HG03025 (cell line): ENCODE measurements at regions not wholly inside any gene's neighbourhood (a gene's known extent, or its start where the extent isn't known, plus 50 kb on each side); places are given as distances from the start of the nearest gene placed in this dataset.

Source experiments
- ATAC-seq: cut with Tn5 transposase; IDR thresholded peaks from one replicate; pipeline ENCODE4 v1.9.1; 2021; ENCODE audit warnings: mild to moderate bottlenecking, moderate library complexity; ENCODE audit not compliant: unreplicated experiment, low FRiP score

DNA sequence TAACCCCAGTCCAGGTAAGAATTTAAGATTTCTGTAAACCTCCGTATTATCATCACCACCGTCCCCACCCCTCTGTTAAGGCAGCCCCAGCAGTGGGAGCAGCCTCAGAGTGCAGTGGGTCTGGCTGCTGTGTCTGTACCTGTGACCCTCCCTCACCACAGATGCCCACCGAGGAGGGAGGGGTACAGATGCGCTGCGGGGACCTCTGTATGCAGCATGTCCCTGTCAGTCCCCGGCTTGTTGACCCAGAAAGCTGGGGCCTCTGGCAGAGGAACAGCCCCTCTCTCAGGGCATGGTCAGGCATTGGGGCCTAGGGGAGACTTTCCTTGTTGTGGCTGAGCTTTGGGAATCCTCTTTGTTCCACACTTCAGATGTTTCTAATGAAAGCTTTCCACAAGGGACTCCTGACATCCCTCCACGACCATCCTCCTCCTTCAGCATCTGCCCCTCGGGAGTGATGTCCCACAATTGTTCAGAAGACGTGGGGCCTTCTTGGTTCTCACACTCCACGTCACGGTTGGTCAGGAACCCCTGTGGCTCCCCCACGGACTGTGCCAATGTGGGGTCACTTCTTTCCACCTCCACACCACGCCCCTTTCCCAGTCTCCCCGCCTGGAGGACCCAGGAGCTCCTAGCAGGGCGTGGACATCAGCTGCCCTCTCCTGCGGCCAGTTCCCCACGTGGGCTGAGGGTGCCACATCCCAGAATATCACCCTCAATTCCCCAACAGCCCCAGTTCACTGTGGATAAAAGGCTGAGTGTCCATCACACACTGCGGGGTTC lies 384.2 kb upstream of the MYT1L start:
- ATAC-seq: no peak

DNA sequence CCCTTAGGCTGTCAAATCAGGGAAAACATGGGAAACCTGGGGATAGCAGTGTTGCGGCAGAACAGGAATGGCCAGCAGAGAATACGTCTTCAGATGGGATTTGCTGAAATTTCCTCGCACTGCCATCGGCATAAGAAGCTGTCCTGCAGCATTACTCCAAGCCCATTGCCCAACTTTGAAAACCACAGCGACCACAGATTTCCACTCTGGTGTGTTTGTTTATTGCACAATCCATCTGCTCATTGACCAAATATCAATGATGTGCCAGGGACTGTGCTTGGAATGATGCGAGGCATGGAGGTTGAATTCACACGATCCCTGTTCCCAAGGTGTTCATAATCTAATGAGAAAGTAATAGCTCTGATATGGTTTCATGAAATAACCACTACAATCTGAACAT lies 383.3 kb upstream of the MYT1L start:
- ATAC-seq: no peak

DNA sequence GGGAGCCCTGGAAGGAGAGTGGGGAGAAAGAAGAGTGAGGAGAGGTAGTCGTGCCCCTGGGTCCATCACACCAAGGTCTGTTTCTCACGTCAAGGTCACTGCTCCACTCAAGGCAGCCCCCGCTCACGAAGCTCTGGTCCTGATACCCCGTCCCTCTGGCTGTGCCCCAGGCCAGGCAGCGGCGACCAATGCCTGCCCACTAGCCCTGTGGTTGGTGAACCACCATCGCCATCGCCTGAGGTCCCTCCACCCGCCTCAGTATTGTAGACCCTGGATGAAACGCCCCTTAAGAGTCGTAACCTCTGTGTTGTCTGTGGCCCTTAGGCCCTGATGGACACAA lies 378.3 kb upstream of the MYT1L start:
- ATAC-seq: no peak

DNA sequence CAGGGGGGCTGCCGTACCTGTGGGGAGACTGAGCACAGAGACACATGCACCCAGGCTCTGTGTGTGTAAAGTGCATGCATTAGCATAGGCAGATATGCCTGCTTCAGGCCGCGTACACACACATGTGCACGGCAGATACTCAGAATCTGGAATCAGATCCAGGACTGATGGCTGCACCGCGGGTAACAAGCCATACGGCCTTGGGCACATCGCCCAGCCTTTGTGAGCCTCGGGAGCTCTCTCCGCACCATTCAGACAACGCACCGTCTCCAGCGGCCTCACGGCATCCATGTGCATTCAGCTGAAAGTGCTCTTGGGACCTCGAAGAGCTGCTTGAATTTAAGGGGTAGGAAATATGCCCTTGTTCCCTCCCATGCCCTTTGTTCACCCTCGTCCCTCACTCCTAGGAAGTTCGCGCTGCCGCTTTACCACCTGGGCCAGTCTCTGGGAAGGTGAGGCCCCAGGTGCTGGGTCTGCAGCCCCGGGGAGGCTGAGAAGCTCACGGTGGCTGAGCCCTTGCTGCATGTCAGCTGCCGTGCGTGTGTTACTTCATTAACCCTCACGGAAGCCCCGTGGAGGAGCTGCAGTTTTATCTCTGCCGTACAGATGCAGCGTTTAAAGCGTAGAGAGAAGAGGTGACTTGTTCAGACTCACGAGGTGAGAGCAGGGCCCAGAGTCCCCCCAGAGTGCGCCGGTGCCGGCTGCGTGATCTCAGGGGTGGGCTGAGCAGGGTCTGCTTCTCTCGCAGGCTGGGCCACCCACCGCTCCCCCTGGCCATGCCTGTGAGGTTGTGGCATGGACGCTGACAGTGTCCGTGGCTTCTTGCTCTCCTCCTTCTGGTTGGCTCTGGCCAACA lies 377.7 kb upstream of the MYT1L start:
- no peak for ATAC-seq

DNA sequence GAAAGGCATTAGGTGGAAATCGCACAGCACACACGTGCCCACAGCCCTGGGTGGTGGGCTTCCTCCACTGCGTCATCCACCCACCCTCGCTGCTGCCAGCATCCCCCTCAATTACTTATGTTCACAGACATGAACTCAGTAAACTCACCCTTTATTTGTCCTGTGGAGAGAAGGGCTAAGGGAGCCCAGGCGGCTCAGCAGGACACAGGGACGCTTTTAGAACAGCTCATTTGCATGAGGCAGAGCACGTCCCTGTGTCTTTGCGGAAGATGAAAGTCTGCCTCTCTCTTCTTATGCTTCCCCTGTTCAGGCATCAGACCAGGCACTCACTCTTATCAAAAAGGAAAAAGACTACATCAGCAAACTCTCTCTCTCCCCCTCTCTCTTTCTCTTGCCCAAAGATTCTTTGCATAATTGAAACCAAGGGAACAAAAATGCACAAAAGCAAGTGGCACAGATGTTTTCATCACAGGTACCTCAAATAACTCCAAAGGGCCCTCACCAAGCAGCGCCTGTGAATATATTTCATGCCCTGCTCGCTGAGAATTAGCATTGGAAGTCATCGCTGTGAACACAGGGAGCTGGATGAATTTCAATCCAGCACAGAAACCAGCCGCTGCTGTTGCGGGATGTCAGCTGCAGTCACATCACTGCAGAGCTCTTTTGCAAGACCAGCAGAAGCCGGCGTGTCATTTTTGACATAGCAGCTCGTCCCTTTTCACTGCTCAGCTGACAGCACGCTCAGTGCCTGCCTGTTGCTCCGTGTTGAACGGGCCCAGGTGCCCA lies 376.3 kb upstream of the MYT1L start:
- no peak for ATAC-seq

DNA sequence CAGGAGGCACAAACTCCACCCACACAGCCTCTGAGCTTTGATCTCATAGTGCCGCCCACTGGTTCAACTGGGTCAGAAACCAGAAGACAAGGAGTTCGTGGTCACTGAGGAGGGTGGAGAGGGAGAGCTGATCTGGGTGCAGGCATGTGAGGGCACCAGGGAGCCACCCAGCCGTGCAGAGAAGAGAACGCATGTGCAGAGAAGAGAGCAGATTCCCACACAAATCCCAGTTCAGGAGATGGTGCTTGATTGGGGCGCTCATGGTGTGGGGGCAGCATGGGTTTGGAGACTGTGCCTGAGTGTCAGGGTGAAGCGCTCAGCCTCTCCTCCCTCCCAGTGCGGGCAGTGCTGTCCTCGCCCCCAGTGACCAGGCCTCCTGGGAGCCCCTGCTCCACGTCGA lies 375.2 kb upstream of the MYT1L start:
- ATAC-seq: no peak

DNA sequence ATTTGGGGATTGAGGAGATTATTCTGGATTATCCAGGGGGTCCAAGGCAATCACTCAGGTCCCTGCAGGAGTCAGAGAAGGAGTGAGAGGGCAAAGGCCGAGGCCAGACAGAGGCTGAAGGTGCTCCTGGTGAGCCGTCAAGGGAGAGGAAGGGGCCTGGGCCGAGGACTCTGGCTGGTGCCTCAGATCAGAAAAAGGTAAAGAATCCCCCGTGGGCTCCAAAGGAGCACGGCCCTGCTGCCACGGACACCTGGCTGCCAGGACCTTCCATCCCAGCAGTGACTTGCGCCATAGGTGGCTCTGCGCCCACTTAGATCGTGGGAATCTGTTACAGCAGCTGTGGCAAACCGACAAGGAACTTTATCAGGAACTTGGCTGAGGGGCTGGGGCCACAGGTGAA lies 374.8 kb upstream of the MYT1L start:
- no peak for ATAC-seq

DNA sequence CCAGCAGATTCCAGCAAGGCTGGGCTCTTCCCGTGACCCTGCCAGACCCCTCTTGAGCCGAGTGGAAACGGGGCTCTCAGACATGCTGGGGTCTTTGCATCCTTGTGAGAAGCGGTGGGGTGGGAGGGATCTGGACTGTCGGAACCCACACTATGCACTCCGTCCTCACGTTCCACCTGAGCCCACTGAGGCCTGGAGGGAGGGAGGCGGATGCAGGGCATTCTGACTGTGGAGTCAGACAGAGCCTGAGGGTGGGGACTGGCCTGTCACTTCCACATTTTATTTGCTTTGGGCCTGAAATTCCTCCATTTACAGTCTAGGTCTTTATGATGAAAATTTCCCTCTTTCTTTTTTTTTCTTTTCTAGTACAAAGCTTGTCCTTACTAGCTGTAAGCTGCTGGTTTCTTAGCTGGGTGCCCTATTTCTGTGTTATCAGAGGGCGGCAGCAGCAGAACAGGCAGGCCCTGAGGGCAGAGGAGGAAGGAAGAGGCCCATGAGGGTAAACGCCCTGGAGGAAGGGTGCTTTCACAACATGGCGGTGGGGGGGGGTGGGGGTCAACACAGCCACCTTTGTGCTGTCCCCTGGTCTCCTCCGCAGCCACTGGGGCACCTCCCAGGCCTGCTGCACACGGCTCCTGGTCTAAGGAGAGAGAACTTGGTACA lies 373.5 kb upstream of the MYT1L start:
- no peak for ATAC-seq

DNA sequence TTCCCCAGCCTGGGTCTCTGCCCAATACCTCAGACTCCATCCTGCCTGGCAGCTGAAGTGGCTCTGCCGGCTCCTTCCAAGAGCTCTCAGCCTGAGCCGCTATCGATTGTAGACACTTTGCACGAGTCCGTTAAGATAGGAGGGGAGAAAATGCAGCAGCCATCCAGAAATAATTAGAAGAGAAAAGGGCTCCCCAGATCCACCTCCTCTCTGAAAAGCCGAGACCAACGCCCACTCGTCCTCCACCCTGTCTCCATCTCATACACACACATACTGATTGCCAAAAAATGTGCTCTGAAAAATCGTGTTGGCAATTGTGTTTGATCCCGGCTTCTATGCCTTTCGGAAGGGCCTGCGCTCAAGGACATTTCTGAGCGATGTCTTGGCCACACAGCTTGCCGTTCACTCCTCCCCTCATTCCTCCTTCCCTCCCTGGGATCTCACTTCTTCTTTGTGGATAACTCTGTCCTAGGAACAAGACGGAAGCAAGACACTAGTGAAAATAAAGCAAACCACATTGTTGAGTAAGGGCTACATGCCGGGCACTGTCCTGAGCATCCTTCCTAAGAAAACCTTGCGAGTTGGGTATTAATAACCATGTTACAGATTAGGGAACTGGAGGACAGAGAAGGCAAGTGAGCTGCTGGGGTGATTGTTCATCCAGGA lies 372.8 kb upstream of the MYT1L start:
- ATAC-seq: no peak

DNA sequence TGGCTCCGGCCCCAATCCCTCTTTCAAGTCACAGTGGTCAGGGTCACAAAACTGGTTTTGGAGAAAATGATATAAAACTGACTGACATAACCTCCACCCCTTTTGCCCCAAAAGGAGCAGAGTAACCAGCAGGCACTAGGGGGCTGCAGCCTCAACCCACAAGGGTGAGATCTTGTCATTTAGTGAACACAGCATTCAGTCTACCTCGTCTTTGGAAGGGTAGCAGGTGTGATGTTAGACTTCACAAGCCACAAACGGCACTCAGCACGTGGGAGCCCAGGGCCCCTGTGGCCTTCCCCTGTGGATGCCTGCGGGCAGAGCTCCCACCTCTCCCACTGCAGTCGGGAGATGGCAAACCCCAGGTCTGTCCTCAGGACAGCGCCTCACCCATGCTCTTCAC lies 372.1 kb upstream of the MYT1L start:
- no peak for ATAC-seq

DNA sequence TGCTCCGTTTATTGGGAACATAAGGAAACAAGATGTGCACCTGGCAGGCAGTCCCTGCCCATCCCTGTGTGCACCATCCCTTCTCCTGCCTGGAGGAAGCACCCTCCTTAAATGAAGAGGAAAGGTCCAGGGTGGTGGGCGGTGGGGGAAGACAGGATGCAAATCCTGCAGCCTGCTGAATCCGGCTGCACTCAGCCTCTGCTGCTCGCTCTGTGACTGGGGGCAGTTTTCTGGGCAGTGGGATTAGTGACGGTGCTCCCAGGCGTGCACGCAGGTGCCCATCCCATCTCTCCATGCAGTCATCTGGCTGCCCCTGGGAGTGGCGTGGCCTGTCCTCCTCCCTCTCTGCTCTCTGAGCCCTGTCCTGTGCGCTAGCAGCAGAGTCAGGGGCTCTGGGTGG lies 371.3 kb upstream of the MYT1L start:
- ATAC-seq: no peak

DNA sequence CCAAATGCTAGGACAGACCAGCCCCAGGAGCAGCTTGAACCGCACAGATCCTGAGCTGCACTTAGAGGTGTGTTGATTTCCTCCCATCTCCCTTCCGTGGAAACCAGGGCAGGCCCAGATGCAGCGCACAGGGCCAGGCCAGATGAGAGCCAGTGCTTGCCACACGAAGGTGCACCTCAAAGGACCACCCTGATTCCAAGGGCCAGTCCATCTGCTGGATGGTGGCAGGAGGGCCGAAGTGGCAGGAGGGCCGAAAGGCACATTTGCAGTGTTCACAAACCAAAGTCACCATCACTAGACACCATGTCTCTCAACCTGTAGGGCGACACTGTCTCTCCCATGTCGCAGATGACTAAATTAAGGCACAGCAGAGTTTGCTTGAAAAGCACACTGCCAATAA lies 370.7 kb upstream of the MYT1L start:
- no peak for ATAC-seq

DNA sequence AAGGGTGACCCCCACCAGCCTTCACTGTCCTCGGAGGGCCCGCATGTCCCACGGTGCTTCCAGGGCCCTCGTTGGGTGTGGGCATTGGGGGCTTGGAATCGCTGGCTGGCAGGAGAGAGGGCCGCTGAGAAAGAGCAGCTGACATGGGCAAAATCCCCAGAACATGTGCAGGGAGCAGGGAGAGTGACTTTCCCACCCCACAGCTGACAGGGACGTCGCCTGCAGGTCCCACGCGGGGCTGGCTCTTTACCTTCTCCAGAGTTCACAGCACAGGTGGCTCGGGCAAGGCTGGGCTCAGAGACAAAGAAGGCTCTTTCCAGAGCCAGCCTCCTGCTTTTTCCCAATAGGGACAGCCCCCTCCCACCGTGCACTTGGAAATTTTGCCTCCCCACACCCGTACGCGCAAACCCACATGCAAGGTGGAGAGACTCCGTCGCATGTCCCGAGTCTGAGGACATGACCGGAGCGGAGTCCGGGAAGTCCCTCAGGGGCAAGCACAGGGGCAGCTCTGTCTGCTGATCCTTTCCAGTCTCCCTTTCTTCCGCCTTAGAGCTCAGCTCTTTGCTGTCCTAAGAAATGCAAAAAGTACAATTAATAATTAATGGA lies 370.2 kb upstream of the MYT1L start:
- no peak for ATAC-seq

DNA sequence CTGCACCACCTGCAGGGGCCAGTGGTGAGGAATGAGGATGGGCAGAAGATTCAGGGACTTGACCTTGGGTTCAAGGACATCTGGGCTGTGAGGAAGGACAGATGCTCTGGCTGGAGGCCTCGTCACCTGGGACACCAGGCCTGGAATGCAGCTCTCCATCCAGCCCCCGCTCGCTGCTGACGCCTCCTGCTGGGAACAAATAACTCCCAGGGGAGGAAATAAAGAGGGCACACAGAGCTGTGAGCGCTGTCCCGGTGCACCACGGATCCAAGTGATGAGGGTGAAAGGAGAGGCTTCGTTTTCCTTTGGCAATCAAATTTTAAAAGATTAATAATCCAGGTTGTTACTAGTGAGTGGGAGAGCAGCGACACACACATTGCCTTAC lies 368.0 kb upstream of the MYT1L start:
- ATAC-seq: no peak

DNA sequence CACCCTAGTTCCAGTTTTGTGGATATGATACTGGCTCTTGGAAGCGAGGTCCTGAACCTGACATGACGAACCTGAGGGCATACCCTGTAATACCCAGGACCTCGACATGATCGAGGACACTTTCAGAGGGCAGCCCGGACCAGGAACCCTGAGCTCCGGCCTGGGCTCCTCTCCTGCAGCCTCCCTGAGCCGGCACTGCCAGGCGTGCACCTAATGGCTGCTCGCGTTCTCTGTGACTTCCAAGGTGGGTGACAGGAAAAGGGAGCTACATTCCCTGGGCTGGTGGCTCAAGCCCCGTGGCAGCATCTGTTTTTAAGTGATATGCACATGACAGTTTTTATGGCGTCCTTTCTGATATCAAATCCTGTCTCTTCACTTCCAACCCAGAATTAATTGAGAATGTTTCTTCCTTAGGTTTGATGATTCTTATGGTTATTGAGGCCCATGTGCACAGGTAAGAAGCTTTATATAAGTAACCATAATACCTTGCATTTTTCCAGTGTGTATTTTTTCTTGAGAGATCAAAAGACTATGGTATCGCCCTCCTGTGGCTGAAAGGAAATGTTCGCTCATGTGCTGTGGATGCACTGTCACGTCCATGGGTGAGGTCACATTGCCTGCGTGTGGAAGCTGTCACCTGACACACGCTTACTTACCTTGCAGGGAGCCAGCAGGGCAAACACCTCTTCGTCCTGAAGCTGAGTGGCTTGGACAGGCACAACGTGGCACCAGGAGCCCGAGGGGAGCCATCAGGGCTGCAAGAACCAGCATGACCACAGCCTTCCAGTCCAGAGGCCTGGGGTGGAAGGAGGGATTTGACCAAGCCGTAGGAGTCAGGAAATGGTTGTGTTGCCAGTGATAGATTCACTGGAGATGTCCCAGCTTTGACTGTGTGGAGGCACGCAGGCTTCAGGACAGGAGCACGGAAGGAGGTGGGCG lies 367.4 kb upstream of the MYT1L start:
- no peak for ATAC-seq

DNA sequence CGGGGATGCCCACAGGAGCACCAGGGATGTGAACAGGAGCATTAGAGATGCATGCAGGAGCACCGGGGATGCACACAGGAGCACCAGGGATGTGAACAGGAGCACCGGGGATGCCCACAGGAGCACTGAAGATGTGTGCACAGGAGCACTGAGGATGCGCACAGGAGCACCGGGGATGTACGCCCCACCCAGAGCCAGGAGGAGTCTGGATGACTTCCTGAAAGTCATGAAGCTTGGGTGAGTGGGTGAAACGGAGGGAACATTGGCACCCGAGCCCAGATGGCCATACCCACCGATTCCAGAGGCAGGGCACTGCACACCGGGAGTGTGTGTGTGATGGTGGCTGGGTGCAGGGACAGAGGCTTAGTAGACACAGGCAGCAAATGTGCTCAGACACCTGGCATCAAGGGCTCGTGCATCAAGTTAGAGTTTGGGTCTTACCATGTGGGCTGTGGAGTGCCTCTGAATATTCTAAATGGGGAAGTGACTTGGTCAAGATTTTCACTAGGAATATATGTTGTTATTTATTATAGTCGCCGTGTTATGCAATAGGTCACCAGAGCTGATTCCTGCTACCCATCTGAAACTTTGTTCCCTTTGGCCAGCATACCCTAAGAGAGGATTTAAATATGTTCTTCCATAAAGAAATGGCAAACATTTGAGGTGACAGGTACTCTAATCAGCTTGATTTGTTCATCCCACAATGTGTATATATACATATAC lies 365.8 kb upstream of the MYT1L start:
- ATAC-seq: no peak

DNA sequence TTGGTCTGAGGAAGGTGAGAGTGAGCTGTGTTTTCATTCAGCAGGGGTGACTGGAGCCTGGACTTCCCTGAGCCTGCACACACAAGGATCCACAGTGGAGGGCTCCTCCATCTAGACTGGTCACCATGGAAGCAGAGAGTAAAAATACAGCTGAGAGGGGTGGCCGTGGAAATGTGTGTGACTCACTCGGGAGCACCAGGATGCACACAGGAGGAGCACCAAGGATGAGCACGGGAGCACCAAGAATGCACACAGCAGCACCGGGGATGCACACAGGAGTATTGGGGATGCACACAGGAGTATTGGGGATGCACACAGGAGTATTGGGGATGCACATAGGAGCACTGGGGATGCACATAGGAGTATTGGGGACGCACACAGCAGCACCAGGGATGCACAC lies 365.2 kb upstream of the MYT1L start:
- no peak for ATAC-seq

DNA sequence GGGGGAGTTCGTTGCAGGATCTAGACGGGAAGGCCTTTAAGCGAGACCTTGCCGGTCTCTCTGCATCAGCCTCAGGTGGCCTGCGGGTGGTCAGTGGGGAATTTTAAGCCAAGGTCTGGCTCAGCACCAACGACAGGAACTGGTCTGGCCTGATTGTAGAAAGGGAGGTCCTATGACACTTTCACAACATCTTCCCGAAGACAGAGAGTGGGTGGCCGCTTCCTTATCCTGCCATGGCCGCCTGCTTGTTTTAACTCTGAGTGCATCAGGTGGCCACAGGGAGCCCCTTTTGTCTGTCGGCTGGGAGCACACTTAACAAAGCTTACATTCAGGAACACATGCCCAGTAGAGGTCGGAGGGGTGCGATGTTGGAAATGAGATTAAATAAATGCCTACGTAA lies 363.7 kb upstream of the MYT1L start:
- ATAC-seq: no peak
